Panc1 (cell line): ENCODE measurements at regions not wholly inside any gene's neighbourhood (a gene's known extent, or its start where the extent isn't known, plus 50 kb on each side); places are given as distances from the start of the nearest gene placed in this dataset.

Experiments
- ATAC-seq: fragments of 200-7000 bp; cut with Tn5 transposase; 2 replicates; pipeline ENCODE4 v1.9.1; 2020; ENCODE audit warnings: mild to moderate bottlenecking, moderate library complexity
- BruUV-seq: library from RNA; stranded (reverse); fragments of 400-500 nt; replicated peaks from 2 replicates; lab custom pipeline; 2021; lab: Mats Ljungman, UMichigan
- CTCF ChIA-PET: fragments of 300-600 bp; sonication (Branson Sonifier 250); formaldehyde crosslinking; loops from one replicate; lab custom pipeline; 2022; ENCODE audit warnings: antibody characterized with exemption; lab: Charles Lee
- POLR2A ChIA-PET: fragments of 300-600 bp; sonication (Branson Sonifier 250); formaldehyde crosslinking; loops from one replicate; lab custom pipeline; 2022; ENCODE audit warnings: antibody characterized with exemption; lab: Charles Lee
- DNase-seq: peaks from one replicate; pipeline ENCODE4 v3.0.0-alpha.2; 2010; ENCODE audit warnings: low read depth, low spot score
- H3K27ac ChIP-seq: 2 replicates; pipeline ENCODE4 v1.5.1; 2011; ENCODE audit warnings: mild to moderate bottlenecking, low read length, inconsistent platforms
- H3K27me3 ChIP-seq: fragments of 200-500 bp; sonication (Bioruptor generic); 2 replicates; pipeline ENCODE4 v1.6.0; 2014; ENCODE audit warnings: low read length, inconsistent platforms; ENCODE audit not compliant: control insufficient read depth, insufficient read depth
- H3K36me3 ChIP-seq: fragments of 200-500 bp; sonication (Bioruptor generic); 2 replicates; pipeline ENCODE4 v1.5.1; 2014; ENCODE audit warnings: inconsistent platforms, mild to moderate bottlenecking, low read length, moderate library complexity; ENCODE audit not compliant: control insufficient read depth, insufficient read depth
- H3K4me1 ChIP-seq: 2 replicates; pipeline ENCODE4 v1.5.1; 2011; ENCODE audit warnings: inconsistent platforms, mild to moderate bottlenecking, low read length, moderate library complexity; ENCODE audit not compliant: control insufficient read depth, insufficient read depth
- H3K4me3 ChIP-seq, 2 experiments: 2 replicates each; pipeline ENCODE4 v1.5.1; 2011 to 2012; ENCODE audit warnings: low read depth in 2 of 2, low read length in 2 of 2, mild to moderate bottlenecking in 2 of 2, inconsistent platforms in 1 of 2, moderate library complexity in 1 of 2
- H3K9me3 ChIP-seq: fragments of 200-500 bp; sonication (Bioruptor generic); 2 replicates; pipeline ENCODE4 v1.5.1; 2014; ENCODE audit warnings: low read depth, mild to moderate bottlenecking, inconsistent platforms, low read length, moderate library complexity; ENCODE audit not compliant: control insufficient read depth, insufficient read depth
- CTCF ChIP-seq: fragments of 450-650 bp; IDR thresholded peaks from 2 replicates; pipeline ENCODE4 v1.5.1; 2017; ENCODE audit warnings: mild to moderate bottlenecking
- POLR2AphosphoS5 ChIP-seq: IDR thresholded peaks from 2 replicates; pipeline ENCODE4 v1.6.1; 2012; ENCODE audit warnings: mild to moderate bottlenecking, low read depth, low read length, moderate library complexity
- REST ChIP-seq, 2 experiments: IDR thresholded peaks; 2 replicates each; pipeline ENCODE4 v1.6.1; 2011 to 2012; ENCODE audit warnings: low read depth in 2 of 2, control low read depth in 1 of 2, low read length in 1 of 2, mild to moderate bottlenecking in 1 of 2, moderate library complexity in 1 of 2; ENCODE audit not compliant: insufficient read depth in 1 of 2
- SIN3A ChIP-seq: IDR thresholded peaks from 2 replicates; pipeline ENCODE4 v1.6.1; 2012; ENCODE audit warnings: low read depth, mild to moderate bottlenecking, low read length, moderate library complexity, borderline replicate concordance; ENCODE audit not compliant: insufficient read depth
- TCF7L2 ChIP-seq: IDR thresholded peaks from 2 replicates; pipeline ENCODE4 v1.6.1; 2011; ENCODE audit warnings: mild to moderate bottlenecking, low read depth, low read length, inconsistent platforms
- in situ Hi-C: cut with HindIII; loops from 2 replicates; pipeline ENCODE4 v1.10.0; 2016; ENCODE audit warnings: low sequenced_read_pairs, low pct_unique_long_range_greater_than_20kb
- intact Hi-C: fragments of 100-400 bp; cut with micrococcal nuclease; formaldehyde crosslinking; loops from one replicate; pipeline ENCODE4 v1.10.0; 2022; ENCODE audit not compliant: unreplicated experiment

GRCh38 chr7:7109934-7110333 lies 72.4 kb upstream of the C1GALT1 start:
- ATAC-seq (no peak), DNase-seq (no peak)
- CTCF ChIA-PET: no interaction called here
- peaks cover 5% of the 10 kb centered on the region; the same call in 1 of the 2 replicates for H3K27me3 ChIP-seq
- intact Hi-C loops: no loop called here
- no peaks in the 10 kb centered on the region for H3K4me1 ChIP-seq
- TF ChIP-seq POLR2AphosphoS5 (no peak), CTCF (no peak), REST (IDR thresholded peaks at IDR 0.05; ENCODE audit: insufficient read depth in 1 of 2, low read depth in 2 of 2, low read length in 1 of 2) (no peak), SIN3A (no peak), TCF7L2 (no peak)
- H3K36me3 ChIP-seq: no peaks in the 10 kb centered on the region
- H3K4me3 ChIP-seq: no peak overlapping the region
- BruUV-seq: no TSS peak
- no peak overlapping the region for H3K27ac ChIP-seq
- POLR2A ChIA-PET: no interaction called here
- in situ Hi-C loops: no loop called here
- peaks cover 3% of the 10 kb centered on the region; the same call in 1 of the 2 replicates for H3K9me3 ChIP-seq

GRCh38 chr7:7110706-7111105 lies 71.6 kb upstream of the C1GALT1 start:
- intact Hi-C loops: no loop called here
- in situ Hi-C loops: no loop called here

GRCh38 chr7:7112868-7113267 lies 69.5 kb upstream of the C1GALT1 start:
- Histone ChIP-seq H3K27ac (no peak overlapping the region), H3K9me3 (peaks cover 3% of the 10 kb centered on the region; the same call in 1 of the 2 replicates), H3K36me3 (no peaks in the 10 kb centered on the region), H3K4me1 (no peaks in the 10 kb centered on the region), H3K27me3 (peaks cover 2% of the 10 kb centered on the region; the same call in 1 of the 2 replicates), H3K4me3 (no peak overlapping the region)
- in situ Hi-C loops (no loop called here), intact Hi-C loops (no loop called here)
- ChIA-PET POLR2A (interaction anchor here (0.6 kb wide), 1 partner anchor 24 kb away, joined by 3 read pairs; no protein-coding TSS in a partner anchor), CTCF (no interaction called here)
- no peak for ATAC-seq
- no TSS peak for BruUV-seq
- no peak for DNase-seq
- TF ChIP-seq SIN3A (no peak), POLR2AphosphoS5 (no peak), CTCF (no peak), REST (IDR thresholded peaks at IDR 0.05; ENCODE audit: insufficient read depth in 1 of 2, low read depth in 2 of 2, low read length in 1 of 2) (no peak), TCF7L2 (no peak)

More at GRCh38 chr7:7110706-7111105, 71.6 kb upstream of the C1GALT1 start:
- CTCF ChIA-PET: no interaction called here
- POLR2A ChIA-PET: no interaction called here
- TF ChIP-seq POLR2AphosphoS5 (no peak), TCF7L2 (no peak), SIN3A (no peak)
- Histone ChIP-seq H3K9me3 (peaks cover 3% of the 10 kb centered on the region; the same call in 1 of the 2 replicates), H3K4me3 (no peak overlapping the region), H3K4me1 (no peaks in the 10 kb centered on the region), H3K27ac (no peak overlapping the region), H3K36me3 (no peaks in the 10 kb centered on the region), H3K27me3 (peaks cover 5% of the 10 kb centered on the region; the same call in 1 of the 2 replicates)
- DNase-seq: no peak
- no TSS peak for BruUV-seq
- ATAC-seq: no peak
